ENCODE measurements at regions not wholly inside any gene's neighbourhood (a gene's known extent, or its start where the extent isn't known, plus 50 kb on each side); places are given as distances from the start of the nearest gene placed in this dataset.

DNA sequence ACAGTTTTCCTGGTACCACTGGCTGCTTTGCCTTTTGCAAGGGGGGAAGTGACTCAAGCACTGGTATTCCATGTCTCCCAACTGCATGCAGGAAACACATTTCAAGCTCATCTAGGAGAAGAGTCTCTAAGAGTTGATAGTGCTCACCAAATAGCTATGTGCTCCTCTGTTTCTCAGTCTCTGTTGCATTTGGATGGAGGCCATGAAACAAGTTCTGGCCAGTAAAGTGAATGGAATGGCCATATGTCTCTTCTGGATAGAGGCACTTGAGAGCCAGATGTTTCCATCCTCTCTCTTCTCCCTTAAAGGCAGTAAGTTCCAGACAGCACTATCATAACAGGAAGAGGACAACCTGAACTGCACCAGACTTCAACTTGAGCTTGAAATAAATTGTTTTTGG lies 60.6 kb downstream of the C16orf82 start:
- no peak overlapping the region for H3K4me3 ChIP-seq
- intact Hi-C loops (cut with micrococcal nuclease): no loop called here

More for the DNA sequence above, 60.6 kb downstream of the C16orf82 start:
- H3K27me3 ChIP-seq (ENCODE audit: control insufficient read depth in 2 of 2, insufficient read depth in 2 of 2, low read length in 2 of 2): 0 out of 5 replicates have a peak, but pooled peaks cover 0 to 4% of the 10 kb centered on the region in 2 experiments
- CTCF ChIA-PET (ENCODE audit: low intra/inter-chr PET ratio): no interaction called here
- no peak overlapping the region for H2AFZ ChIP-seq (ENCODE audit: low read depth, low read length)
- no peak for DNase-seq (ENCODE audit: extremely low read depth in 1 of 4, low spot score in 3 of 4)
- TF ChIP-seq, protein P1, sequence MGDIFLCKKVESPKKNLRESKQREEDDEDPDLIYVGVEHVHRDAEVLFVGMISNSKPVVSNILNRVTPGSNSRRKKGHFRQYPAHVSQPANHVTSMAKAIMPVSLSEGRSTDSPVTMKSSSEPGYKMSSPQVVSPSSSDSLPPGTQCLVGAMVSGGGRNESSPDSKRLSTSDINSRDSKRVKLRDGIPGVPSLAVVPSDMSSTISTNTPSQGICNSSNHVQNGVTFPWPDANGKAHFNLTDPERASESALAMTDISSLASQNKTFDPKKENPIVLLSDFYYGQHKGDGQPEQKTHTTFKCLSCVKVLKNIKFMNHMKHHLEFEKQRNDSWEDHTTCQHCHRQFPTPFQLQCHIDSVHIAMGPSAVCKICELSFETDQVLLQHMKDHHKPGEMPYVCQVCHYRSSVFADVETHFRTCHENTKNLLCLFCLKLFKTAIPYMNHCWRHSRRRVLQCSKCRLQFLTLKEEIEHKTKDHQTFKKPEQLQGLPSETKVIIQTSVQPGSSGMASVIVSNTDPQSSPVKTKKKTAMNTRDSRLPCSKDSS (IDR thresholded peaks at IDR 0.05; ENCODE audit: low read depth, partially characterized antibody): no peak
- TF ChIP-seq SNAPC5 (CRISPR knock-in tag; IDR thresholded peaks at IDR 0.05): no peak
- no peak for TF ChIP-seq ZBTB17 (CRISPR knock-in tag; IDR thresholded peaks at IDR 0.05)
- TF ChIP-seq SLC30A9 (CRISPR knock-in tag; IDR thresholded peaks at IDR 0.05): no peak
- TF ChIP-seq, protein P2, sequence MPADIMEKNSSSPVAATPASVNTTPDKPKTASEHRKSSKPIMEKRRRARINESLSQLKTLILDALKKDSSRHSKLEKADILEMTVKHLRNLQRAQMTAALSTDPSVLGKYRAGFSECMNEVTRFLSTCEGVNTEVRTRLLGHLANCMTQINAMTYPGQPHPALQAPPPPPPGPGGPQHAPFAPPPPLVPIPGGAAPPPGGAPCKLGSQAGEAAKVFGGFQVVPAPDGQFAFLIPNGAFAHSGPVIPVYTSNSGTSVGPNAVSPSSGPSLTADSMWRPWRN (IDR thresholded peaks at IDR 0.05; ENCODE audit: low read depth): no peak
- TF ChIP-seq PURB (CRISPR knock-in tag; IDR thresholded peaks at IDR 0.05; ENCODE audit: low read depth): no peak
- no peak for TF ChIP-seq GTF2E2 (tag; IDR thresholded peaks at IDR 0.05)
- H3K4me2 ChIP-seq (ENCODE audit: insufficient read depth, low read length): no peak overlapping the region
- no peaks in the 10 kb centered on the region for H3K79me2 ChIP-seq (ENCODE audit: control insufficient read depth, insufficient read depth, low read length)
- no peaks in the 10 kb centered on the region for H4K20me1 ChIP-seq (replicated peaks; ENCODE audit: control insufficient read depth, insufficient read depth, low read length)
- no peaks in the 10 kb centered on the region for H3K9me3 ChIP-seq (replicated peaks; ENCODE audit: control insufficient read depth, insufficient read depth, low read depth, low read length)
- POLR2A ChIA-PET: no interaction called here
- no peak overlapping the region for H3K27ac ChIP-seq (ENCODE audit: extremely low read depth, low read depth, low read length)
- no peaks in the 10 kb centered on the region for H3K36me3 ChIP-seq (ENCODE audit: control insufficient read depth, insufficient read depth, low read length)
- H3K9me1 ChIP-seq (ENCODE audit: control insufficient read depth, insufficient read depth, low read length): no peaks in the 10 kb centered on the region
- no peak overlapping the region for H3K9ac ChIP-seq (ENCODE audit: insufficient read depth in 1 of 2, low read depth in 2 of 2, low read length in 2 of 2)
- FAIRE-seq: no peak
- H3K4me1 ChIP-seq (replicated peaks in 1 of 2; ENCODE audit: control insufficient read depth in 2 of 2, insufficient read depth in 2 of 2, low read length in 2 of 2): no peaks in the 10 kb centered on the region; a peak in 1 of 5 replicates
- in situ Hi-C loops (cut with MboI): no loop called here
- ATAC-seq: no peak
- BruUV-seq (replicated peaks): no TSS peak
